ENCODE measurements at regions not wholly inside any gene's neighbourhood (a gene's known extent, or its start where the extent isn't known, plus 50 kb on each side); places are given as distances from the start of the nearest gene placed in this dataset.
A peak's percentile ranks its signal among the peaks of the same experiment; 100 is the strongest.

- intact Hi-C loops (cut with DNase I), result no loop called here
- no peak for ATAC-seq
- WGBS, result 86% methylated on average over 6 of the region's 6 CpGs
Observed at GRCh38 chr3:184643442-184643841, 68.4 kb downstream of the MAGEF1 start.

GRCh38 chr3:184642631-184643285 is 69.1 kb downstream of the MAGEF1 start:
- DNase-seq, result peak in 1 of 3 donors; percentile 21
- Histone ChIP-seq H3K9me3 (ENCODE audit: control insufficient read depth, low read length) (no peaks in the 10 kb centered on the region), H3K4me1 (ENCODE audit: control insufficient read depth, insufficient read depth, low read length) (no peaks in the 10 kb centered on the region), H3K27me3 (ENCODE audit: control insufficient read depth, insufficient read depth) (no peaks in the 10 kb centered on the region), H3K4me3 (ENCODE audit: low read length) (no peak overlapping the region), H3K27ac (ENCODE audit: low read length) (no peak overlapping the region)
- 76% methylated on average over 9 of the region's 9 CpGs for WGBS
- no peak for ATAC-seq
- intact Hi-C loops (cut with DNase I), result no loop called here

More at GRCh38 chr3:184643442-184643841, 68.4 kb downstream of the MAGEF1 start:
- Histone ChIP-seq H3K9me3 (ENCODE audit: control insufficient read depth, low read length) (no peaks in the 10 kb centered on the region), H3K4me1 (ENCODE audit: control insufficient read depth, insufficient read depth, low read length) (no peaks in the 10 kb centered on the region), H3K27me3 (ENCODE audit: control insufficient read depth, insufficient read depth) (no peaks in the 10 kb centered on the region), H3K4me3 (ENCODE audit: low read length) (no peak overlapping the region), H3K27ac (ENCODE audit: low read length) (no peak overlapping the region)
- no peak for DNase-seq

GRCh38 chr3:184641430-184641829 is 70.4 kb downstream of the MAGEF1 start:
- WGBS, result 95% methylated on average over 8 of the region's 8 CpGs
- no peak for ATAC-seq
- intact Hi-C loops (cut with DNase I), result no loop called here
- peak in 1 of 3 donors; percentile 12 for DNase-seq
- H3K9me3 ChIP-seq (ENCODE audit: control insufficient read depth, low read length), result no peaks in the 10 kb centered on the region
- no peak overlapping the region for H3K4me3 ChIP-seq (ENCODE audit: low read length)
- no peaks in the 10 kb centered on the region for H3K27me3 ChIP-seq (ENCODE audit: control insufficient read depth, insufficient read depth)
- H3K4me1 ChIP-seq (ENCODE audit: control insufficient read depth, insufficient read depth, low read length), result no peaks in the 10 kb centered on the region
- no peak overlapping the region for H3K27ac ChIP-seq (ENCODE audit: low read length)

GRCh38 chr3:184639351-184639750 is 72.5 kb downstream of the MAGEF1 start:
- Histone ChIP-seq H3K4me1 (ENCODE audit: control insufficient read depth, insufficient read depth, low read length) (no peaks in the 10 kb centered on the region), H3K27ac (ENCODE audit: low read length) (no peak overlapping the region), H3K4me3 (ENCODE audit: low read length) (no peak overlapping the region), H3K9me3 (ENCODE audit: control insufficient read depth, low read length) (no peaks in the 10 kb centered on the region), H3K27me3 (ENCODE audit: control insufficient read depth, insufficient read depth) (no peaks in the 10 kb centered on the region)
- ATAC-seq (no peak), DNase-seq (no peak)
- intact Hi-C loops (cut with DNase I), result no loop called here
- WGBS, result 95% methylated on average over 6 of the region's 6 CpGs

DNA sequence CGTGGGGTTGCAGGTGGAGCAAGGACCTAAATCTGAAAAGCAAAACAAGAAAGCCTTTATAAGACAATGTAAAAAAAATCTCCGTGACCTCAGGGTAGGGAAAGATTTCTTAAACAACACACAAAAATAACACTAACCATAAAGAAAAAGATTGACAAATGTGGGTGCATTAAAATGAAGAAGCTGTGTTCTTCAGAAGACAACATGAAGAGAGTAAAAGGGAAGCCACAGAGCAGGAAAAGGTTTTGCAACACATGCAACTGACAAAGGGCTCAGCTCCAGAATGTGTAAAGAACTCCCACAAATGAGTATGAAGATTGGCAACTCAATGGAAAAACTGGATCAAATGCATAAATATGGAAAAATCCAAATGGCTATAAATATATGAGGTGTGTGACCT is 74.2 kb downstream of the MAGEF1 start:
- H3K4me3 ChIP-seq (ENCODE audit: low read length), result no peak overlapping the region
- DNase-seq (no peak), ATAC-seq (no peak)
- no peak overlapping the region for H3K27ac ChIP-seq (ENCODE audit: low read length)
- WGBS, result 81% methylated on average over 2 of the region's 2 CpGs
- H3K4me1 ChIP-seq (ENCODE audit: control insufficient read depth, insufficient read depth, low read length), result no peaks in the 10 kb centered on the region
- no peaks in the 10 kb centered on the region for H3K9me3 ChIP-seq (ENCODE audit: control insufficient read depth, low read length)
- intact Hi-C loops (cut with DNase I), result no loop called here
- H3K27me3 ChIP-seq (ENCODE audit: control insufficient read depth, insufficient read depth), result no peaks in the 10 kb centered on the region

DNA sequence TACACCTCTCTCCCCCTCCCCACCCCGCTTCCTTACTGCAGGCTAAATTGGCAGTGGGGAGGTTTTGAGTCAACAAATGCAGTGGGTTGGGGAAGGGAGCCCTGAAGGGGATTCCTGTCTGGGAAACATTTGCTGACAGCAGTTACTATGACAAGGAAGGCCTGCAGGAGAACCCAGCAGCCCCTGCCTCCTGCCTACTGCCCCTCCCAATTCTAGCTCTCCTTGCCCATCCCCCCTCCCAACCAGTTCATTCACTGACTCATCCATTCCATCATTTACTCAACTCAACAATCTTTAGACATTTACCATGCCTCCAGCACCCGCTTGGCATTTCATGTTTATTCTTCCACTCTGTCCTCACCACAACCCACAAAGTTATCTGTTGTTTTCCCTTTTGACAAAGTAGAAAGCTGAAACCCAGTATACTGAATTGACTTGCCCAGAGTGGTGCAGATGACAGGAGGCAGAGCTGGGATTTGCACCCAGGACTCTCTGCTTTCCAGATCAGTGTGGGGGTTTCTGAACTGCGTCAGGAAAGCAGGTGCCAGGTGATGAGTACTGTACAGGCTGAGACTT is 75.0 kb downstream of the MAGEF1 start:
- intact Hi-C loops (cut with DNase I), result no loop called here
- WGBS, result 84% methylated on average over 3 of the region's 3 CpGs
- DNase-seq, result no peak
- no peak overlapping the region for H3K27ac ChIP-seq (ENCODE audit: low read length)
- H3K4me1 ChIP-seq (ENCODE audit: control insufficient read depth, insufficient read depth, low read length), result no peaks in the 10 kb centered on the region
- no peaks in the 10 kb centered on the region for H3K9me3 ChIP-seq (ENCODE audit: control insufficient read depth, low read length)
- H3K4me3 ChIP-seq (ENCODE audit: low read length), result no peak overlapping the region
- no peak for ATAC-seq
- H3K27me3 ChIP-seq (ENCODE audit: control insufficient read depth, insufficient read depth), result no peaks in the 10 kb centered on the region

DNA sequence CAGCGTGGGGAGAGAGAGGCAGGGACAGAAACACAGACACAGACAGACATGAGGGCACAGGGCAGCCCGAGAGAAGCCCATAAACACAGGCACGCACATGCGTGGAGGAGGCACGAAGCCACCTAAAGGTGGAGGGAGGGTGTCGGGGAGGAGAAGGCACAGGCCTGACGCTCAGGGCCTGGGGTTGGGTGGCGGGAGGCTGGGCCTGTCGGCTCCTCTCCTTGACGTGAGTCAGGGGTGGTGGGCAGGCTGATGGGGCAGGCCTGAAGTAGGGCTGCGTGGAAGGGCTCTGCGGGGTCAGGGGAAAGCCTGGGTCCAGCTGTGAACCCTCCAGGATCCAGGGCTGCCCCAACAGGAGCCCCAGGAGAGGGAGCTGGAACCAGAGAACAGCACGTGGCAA is 74.2 kb downstream of the EPHB3 start:
- no peaks in the 10 kb centered on the region for H3K9me3 ChIP-seq (ENCODE audit: control insufficient read depth, low read length)
- no peak overlapping the region for H3K27ac ChIP-seq (ENCODE audit: low read length)
- H3K27me3 ChIP-seq (ENCODE audit: control insufficient read depth, insufficient read depth), result no peaks in the 10 kb centered on the region
- no peak overlapping the region for H3K4me3 ChIP-seq (ENCODE audit: low read length)
- H3K4me1 ChIP-seq (ENCODE audit: control insufficient read depth, insufficient read depth, low read length), result no peaks in the 10 kb centered on the region
- 81% methylated on average over 13 of the region's 13 CpGs for WGBS
- ATAC-seq (peak in 1 of 2 donors; percentile 6), DNase-seq (no peak)
- intact Hi-C loops (cut with DNase I), result no loop called here

- no peaks in the 10 kb centered on the region for H3K9me3 ChIP-seq (ENCODE audit: control insufficient read depth, low read length)
- ATAC-seq (peak; percentile 19 to 34), DNase-seq (peak in 2 of 3 donors; percentile 56 to 73)
- no peaks in the 10 kb centered on the region for H3K27me3 ChIP-seq (ENCODE audit: control insufficient read depth, insufficient read depth)
- 42% methylated on average over 8 of the region's 8 CpGs for WGBS
- no peaks in the 10 kb centered on the region for H3K4me1 ChIP-seq (ENCODE audit: control insufficient read depth, insufficient read depth, low read length)
- intact Hi-C loops (cut with DNase I), result no loop called here
- no peak overlapping the region for H3K4me3 ChIP-seq (ENCODE audit: low read length)
- no peak overlapping the region for H3K27ac ChIP-seq (ENCODE audit: low read length)
Observed at GRCh38 chr3:184635126-184635525, 73.5 kb downstream of the EPHB3 start.

GRCh38 chr3:184633237-184633579 is 71.6 kb downstream of the EPHB3 start:
- WGBS, result 53% methylated on average over 5 of the region's 5 CpGs
- ATAC-seq (peak in 1 of 2 donors; percentile 24), DNase-seq (no peak)
- Histone ChIP-seq H3K27me3 (ENCODE audit: control insufficient read depth, insufficient read depth) (no peaks in the 10 kb centered on the region), H3K4me1 (ENCODE audit: control insufficient read depth, insufficient read depth, low read length) (no peaks in the 10 kb centered on the region), H3K9me3 (ENCODE audit: control insufficient read depth, low read length) (no peaks in the 10 kb centered on the region), H3K4me3 (ENCODE audit: low read length) (no peak overlapping the region), H3K27ac (ENCODE audit: low read length) (peak overlapping the region; percentile 5)
- intact Hi-C loops (cut with DNase I), result no loop called here

DNA sequence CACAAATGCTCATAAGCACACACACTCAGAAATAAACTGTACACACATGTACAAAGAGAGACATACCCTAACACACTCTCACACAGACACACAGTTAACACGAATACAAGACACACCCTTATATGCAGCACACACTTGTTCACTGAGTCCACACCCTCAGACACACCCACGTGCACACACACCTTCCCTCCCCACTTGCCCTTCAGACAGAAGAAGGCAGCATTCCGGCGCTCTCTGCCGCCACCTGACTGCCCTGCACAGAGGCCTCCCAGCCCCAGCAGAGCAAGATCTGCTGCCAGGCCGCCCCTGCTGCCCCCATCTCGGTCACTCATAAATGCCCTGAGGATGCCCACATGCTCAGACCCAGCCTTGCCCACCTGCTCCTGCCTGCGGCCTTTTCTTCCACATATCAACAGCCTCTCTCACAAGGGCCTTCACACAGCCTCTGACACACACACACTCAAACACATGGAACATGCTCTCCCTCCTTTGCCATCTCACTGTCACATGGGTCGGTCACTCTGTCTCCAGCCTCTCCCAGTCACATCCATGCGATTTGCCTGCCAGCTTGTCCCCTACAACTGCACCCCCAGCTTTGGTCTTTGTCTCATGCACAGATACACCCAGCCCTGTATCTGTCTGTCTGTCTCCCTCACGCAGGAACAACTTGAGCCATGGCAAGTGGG is 71.1 kb downstream of the EPHB3 start:
- no peak for ATAC-seq
- intact Hi-C loops (cut with DNase I), result no loop called here
- no peak for DNase-seq
- 78% methylated on average over 11 of the region's 11 CpGs for WGBS
- H3K4me3 ChIP-seq (ENCODE audit: low read length), result no peak overlapping the region
- H3K27me3 ChIP-seq (ENCODE audit: control insufficient read depth, insufficient read depth), result no peaks in the 10 kb centered on the region
- no peaks in the 10 kb centered on the region for H3K4me1 ChIP-seq (ENCODE audit: control insufficient read depth, insufficient read depth, low read length)
- H3K9me3 ChIP-seq (ENCODE audit: control insufficient read depth, low read length), result no peaks in the 10 kb centered on the region
- peak overlapping the region; percentile 39 for H3K27ac ChIP-seq (ENCODE audit: low read length)
